ENCODE measurements at regions not wholly inside any gene's neighbourhood (a gene's known extent, or its start where the extent isn't known, plus 50 kb on each side); places are given as distances from the start of the nearest gene placed in this dataset.
"Not testable (repeated sequence)": the region's sequence is repeated elsewhere in the genome, so short reads cannot be mapped to it uniquely, and the experiment has no call there.

DNA sequence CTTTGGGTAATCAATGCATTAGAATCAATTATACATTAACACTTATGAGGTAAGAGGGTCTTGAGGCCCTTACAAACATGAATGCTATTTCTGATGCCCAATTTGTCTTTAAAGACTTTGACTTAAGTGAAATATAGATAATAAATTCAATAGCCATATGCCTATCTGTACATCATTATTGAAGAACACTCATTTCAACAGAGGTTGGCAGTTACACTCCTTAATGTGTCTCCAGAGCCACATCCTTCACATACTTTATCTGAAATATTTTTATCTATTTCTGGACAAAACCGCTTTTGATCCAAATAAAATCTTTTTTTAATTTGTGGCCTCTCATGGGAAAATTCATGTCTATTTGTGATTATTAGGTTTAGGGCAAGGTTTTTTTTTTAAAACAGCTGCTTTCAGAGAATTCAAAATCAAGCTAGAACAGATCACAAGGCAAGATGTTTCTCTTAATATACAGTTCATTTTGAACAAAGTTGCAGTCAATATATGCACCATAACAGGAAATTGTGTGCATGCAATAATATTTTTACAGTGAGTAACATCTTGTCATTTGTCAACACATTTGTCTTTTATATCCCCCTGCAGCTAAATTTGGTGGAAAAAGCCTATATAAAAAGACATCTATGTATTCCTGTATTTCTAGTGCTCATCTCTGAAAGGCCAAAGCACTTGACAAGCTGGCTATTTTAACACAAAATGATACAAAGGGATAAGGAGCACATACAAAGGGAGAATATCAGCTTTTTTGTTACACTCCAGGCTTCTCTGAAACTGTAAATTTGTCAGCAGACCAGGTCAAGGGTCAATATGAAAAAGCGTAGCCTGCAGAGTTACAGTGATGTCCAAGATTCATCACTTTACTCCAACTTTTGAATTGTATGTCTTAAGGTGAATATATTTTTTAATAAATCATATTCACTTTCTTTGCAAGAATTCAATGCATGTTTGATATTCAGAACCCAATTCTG, 146.2 kb upstream of the DPH6 start:
- Mint-ChIP-seq H3K27ac (no peak overlapping the region), H3K4me3 (no peak overlapping the region), H3K9me3 (no peaks in the 10 kb centered on the region), H3K4me1 (ENCODE audit: low read depth) (no peaks in the 10 kb centered on the region), H3K36me3 (ENCODE audit: insufficient read depth in 2 of 2) (no peaks in the 10 kb centered on the region), H3K27me3 (ENCODE audit: low read depth) (peaks cover 9% of the 10 kb centered on the region)
- no peak for ATAC-seq (replicated peaks in 1 of 2)
- DNase-seq, result no peak

DNA sequence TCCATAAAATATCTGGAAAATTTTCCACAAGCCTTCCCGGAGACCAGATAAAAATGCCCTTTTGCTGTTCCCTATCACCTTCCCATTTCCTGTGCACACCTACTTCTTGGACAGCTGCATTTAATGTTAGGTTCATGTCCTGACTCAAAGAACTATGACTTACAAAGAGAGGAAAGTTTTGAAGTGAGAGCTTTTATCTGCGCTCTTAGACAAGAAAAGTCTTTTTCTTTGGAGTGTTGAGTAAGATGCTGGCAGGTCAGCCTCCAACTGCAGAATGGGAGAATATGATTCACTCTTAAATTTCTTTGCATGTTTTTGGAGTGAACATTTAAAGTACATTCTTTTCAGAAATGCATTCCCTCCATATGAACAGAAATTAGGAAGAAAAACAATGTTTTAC, 147.3 kb upstream of the DPH6 start:
- no peak overlapping the region for H3K4me3 Mint-ChIP-seq
- H3K4me1 Mint-ChIP-seq (ENCODE audit: low read depth), result no peaks in the 10 kb centered on the region
- no peak for DNase-seq
- no peaks in the 10 kb centered on the region for H3K9me3 Mint-ChIP-seq
- H3K27ac Mint-ChIP-seq, result no peak overlapping the region
- no peaks in the 10 kb centered on the region for H3K36me3 Mint-ChIP-seq (ENCODE audit: insufficient read depth in 2 of 2)
- ATAC-seq (replicated peaks in 1 of 2), result no peak
- peaks cover 7% of the 10 kb centered on the region for H3K27me3 Mint-ChIP-seq (ENCODE audit: low read depth)

GRCh38 chr15:35693886-35694285, 147.9 kb upstream of the DPH6 start:
- Mint-ChIP-seq H3K36me3 (ENCODE audit: insufficient read depth in 2 of 2) (no peaks in the 10 kb centered on the region), H3K4me1 (ENCODE audit: low read depth) (no peaks in the 10 kb centered on the region), H3K4me3 (no peak overlapping the region), H3K27ac (no peak overlapping the region), H3K9me3 (no peaks in the 10 kb centered on the region), H3K27me3 (ENCODE audit: low read depth) (peaks cover 7% of the 10 kb centered on the region)
- ATAC-seq (replicated peaks in 1 of 2) (no peak), DNase-seq (no peak)

DNA sequence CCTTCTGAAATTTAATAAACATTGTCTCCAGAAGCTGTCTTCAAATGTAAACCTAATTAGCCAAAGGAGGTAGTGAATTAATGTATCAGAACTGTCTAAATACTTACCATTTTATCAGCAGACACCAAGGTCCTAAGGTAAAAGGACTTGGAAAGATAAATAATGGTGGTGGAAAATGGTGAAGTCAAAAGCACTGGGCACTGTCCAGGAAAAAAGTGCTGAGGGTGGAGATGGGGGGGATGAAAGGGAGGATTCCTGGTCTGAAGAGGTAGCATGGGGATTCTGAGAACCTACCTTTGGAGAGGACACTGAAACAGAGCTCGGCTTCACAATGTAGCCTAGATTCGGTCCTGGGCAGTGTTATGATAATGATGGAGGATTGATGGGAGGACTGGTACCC, 149.0 kb upstream of the DPH6 start:
- Mint-ChIP-seq H3K9me3 (no peaks in the 10 kb centered on the region), H3K36me3 (ENCODE audit: insufficient read depth in 2 of 2) (no peaks in the 10 kb centered on the region), H3K27ac (no peak overlapping the region), H3K4me3 (no peak overlapping the region), H3K27me3 (ENCODE audit: low read depth) (peaks cover 6% of the 10 kb centered on the region), H3K4me1 (ENCODE audit: low read depth) (no peaks in the 10 kb centered on the region)
- ATAC-seq (replicated peaks in 1 of 2) (no peak), DNase-seq (no peak)

GRCh38 chr15:35696767-35697231, 150.8 kb upstream of the DPH6 start:
- Mint-ChIP-seq H3K9me3 (no peaks in the 10 kb centered on the region), H3K27me3 (ENCODE audit: low read depth) (no peaks in the 10 kb centered on the region), H3K36me3 (ENCODE audit: insufficient read depth in 2 of 2) (no peaks in the 10 kb centered on the region), H3K4me1 (ENCODE audit: low read depth) (no peaks in the 10 kb centered on the region), H3K27ac (no peak overlapping the region), H3K4me3 (no peak overlapping the region)
- no peak for DNase-seq
- ATAC-seq (replicated peaks in 1 of 2), result no peak

DNA sequence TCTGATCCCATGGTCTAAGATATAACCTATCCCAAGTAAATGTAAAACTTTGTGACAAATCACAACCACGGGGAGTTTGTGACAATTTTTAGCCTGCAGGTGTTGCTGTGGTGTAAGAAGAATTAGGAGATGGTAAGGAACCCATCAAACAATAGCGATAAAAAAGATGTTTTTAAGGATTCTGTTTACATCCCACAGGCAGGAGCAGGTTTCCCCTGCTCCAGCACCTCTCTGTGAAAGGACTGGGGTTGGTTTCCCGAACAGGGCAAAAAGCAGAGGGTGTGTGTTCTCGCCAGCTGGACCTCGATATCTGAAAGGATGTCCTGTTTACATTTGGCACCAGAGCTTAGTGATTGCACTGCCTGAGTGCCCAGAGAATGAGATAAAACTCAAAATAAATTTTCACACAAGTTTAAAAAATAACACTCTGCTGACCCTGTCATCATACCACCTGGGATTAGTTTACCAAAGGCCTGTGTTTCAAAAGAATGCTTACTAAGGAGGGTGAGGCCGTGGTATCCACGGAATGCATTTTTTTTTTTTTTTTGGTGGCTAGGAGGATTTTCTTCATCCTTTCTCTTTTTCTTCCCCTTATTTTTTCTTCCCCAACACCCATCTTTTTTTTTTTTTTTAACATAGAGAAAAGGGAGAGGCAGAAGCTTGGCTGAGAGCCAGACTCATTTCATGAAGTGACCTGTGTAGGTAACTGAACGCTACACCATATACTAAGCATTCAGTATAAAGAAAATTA, 151.8 kb upstream of the DPH6 start:
- Mint-ChIP-seq H3K4me1 (ENCODE audit: low read depth) (no peaks in the 10 kb centered on the region), H3K36me3 (ENCODE audit: insufficient read depth in 2 of 2) (no peaks in the 10 kb centered on the region), H3K4me3 (no peak overlapping the region), H3K27ac (no peak overlapping the region), H3K27me3 (ENCODE audit: low read depth) (no peaks in the 10 kb centered on the region), H3K9me3 (no peaks in the 10 kb centered on the region)
- DNase-seq, result no peak
- no peak for ATAC-seq (replicated peaks in 1 of 2)

- ATAC-seq (replicated peaks in 1 of 2), result no peak
- no peaks in the 10 kb centered on the region for H3K36me3 Mint-ChIP-seq (ENCODE audit: insufficient read depth in 2 of 2)
- no peaks in the 10 kb centered on the region for H3K9me3 Mint-ChIP-seq
- H3K4me1 Mint-ChIP-seq (ENCODE audit: low read depth), result no peaks in the 10 kb centered on the region
- no peak overlapping the region for H3K27ac Mint-ChIP-seq
- no peaks in the 10 kb centered on the region for H3K27me3 Mint-ChIP-seq (ENCODE audit: low read depth)
- no peak for DNase-seq
- H3K4me3 Mint-ChIP-seq, result no peak overlapping the region
Observed at GRCh38 chr15:35698331-35698730, 152.4 kb upstream of the DPH6 start.

GRCh38 chr15:35698966-35699575, 153.1 kb upstream of the DPH6 start:
- Mint-ChIP-seq H3K9me3 (no peaks in the 10 kb centered on the region), H3K27me3 (ENCODE audit: low read depth) (no peaks in the 10 kb centered on the region), H3K27ac (no peak overlapping the region), H3K4me1 (ENCODE audit: low read depth) (no peaks in the 10 kb centered on the region), H3K36me3 (ENCODE audit: insufficient read depth in 2 of 2) (no peaks in the 10 kb centered on the region), H3K4me3 (no peak overlapping the region)
- no peak for ATAC-seq (replicated peaks in 1 of 2)
- no peak for DNase-seq

DNA sequence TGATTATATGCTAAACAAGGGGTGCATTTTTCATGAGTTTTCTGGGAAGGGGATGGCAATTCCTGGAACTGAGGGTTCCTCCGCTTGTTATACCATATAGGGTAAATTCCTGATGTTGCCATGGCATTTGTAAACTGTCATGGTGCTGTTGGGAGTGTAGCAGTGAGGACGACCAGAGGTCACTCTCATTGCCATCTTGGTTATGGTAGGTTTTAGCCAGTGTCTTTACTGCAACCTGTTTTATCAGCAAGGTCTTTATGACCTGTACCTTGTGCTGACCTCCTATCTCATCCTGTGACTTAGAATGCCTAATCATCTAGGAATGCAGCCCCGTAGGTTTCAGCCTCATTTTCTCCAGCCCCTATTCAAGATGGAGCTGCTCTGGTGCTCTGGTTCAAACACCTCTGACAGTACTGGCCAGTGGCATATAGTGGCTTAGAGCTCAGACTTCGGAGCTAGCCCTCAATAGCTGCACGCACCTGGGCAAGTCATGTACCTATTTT, 154.2 kb upstream of the DPH6 start:
- ATAC-seq (replicated peaks in 1 of 2); H3K4me3 Mint-ChIP-seq; H3K4me1 Mint-ChIP-seq (ENCODE audit: low read depth); H3K27me3 Mint-ChIP-seq (ENCODE audit: low read depth); DNase-seq; H3K27ac Mint-ChIP-seq; H3K36me3 Mint-ChIP-seq (ENCODE audit: insufficient read depth in 2 of 2); H3K9me3 Mint-ChIP-seq: not testable (repeated sequence)

- Mint-ChIP-seq H3K36me3 (ENCODE audit: insufficient read depth in 2 of 2) (no peaks in the 10 kb centered on the region), H3K4me1 (ENCODE audit: low read depth) (no peaks in the 10 kb centered on the region), H3K9me3 (no peaks in the 10 kb centered on the region), H3K27ac (no peak overlapping the region), H3K27me3 (ENCODE audit: low read depth) (no peaks in the 10 kb centered on the region), H3K4me3 (no peak overlapping the region)
- ATAC-seq (replicated peaks in 1 of 2), result no peak
- no peak for DNase-seq
Observed at GRCh38 chr15:35701402-35702046, 155.6 kb upstream of the DPH6 start.

- Mint-ChIP-seq H3K9me3 (no peaks in the 10 kb centered on the region), H3K4me1 (ENCODE audit: low read depth) (no peaks in the 10 kb centered on the region), H3K27ac (no peak overlapping the region), H3K4me3 (no peak overlapping the region), H3K36me3 (ENCODE audit: insufficient read depth in 2 of 2) (no peaks in the 10 kb centered on the region), H3K27me3 (ENCODE audit: low read depth) (no peaks in the 10 kb centered on the region)
- ATAC-seq (replicated peaks in 1 of 2), result no peak
- DNase-seq, result no peak
Observed at GRCh38 chr15:35702946-35703495, 157.1 kb upstream of the DPH6 start.

DNA sequence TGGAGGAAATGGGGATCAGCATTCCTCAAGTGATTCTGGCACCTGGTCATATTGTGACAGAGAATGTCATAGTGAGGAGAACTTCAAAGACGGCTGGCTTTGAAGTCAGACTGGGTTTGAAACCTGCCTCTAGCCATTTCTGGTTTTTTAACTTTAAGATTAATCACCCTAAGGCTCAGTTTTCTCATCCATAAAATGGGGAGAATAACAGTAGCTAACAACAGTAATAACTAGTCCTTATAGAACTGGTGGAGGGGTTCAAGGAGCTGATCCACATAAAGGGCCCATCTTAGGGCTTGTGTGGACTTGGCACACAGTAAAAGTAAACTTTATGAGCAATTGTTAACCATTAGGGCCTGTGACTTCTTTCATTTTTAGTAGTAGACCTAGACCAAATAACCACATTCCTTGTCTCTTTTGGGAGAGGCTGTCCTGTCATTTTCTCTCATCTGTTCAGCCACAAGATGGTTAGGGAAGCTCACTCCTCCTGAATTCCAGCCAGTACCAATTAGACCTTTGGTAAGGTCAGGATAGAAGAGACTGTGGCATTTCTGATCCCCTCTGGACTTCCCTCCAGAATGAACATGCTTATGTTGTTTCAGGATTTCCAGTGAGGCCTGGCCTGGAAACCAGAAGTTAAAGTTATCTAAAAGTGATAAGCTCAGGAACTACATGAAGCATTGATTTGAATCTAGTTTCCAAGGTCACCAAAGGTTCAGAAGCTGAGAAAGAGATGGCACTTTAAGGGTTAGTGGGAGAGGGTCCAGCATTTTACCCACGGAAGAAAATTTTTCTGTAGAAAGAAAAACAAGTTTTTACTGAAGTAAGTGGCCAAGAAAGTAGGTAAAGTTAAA, 159.3 kb upstream of the DPH6 start:
- no peak overlapping the region for H3K4me3 Mint-ChIP-seq

More for the DNA sequence above, 159.3 kb upstream of the DPH6 start:
- ATAC-seq (replicated peaks in 1 of 2), result no peak
- no peaks in the 10 kb centered on the region for H3K9me3 Mint-ChIP-seq
- no peaks in the 10 kb centered on the region for H3K36me3 Mint-ChIP-seq (ENCODE audit: insufficient read depth in 2 of 2)
- no peak overlapping the region for H3K27ac Mint-ChIP-seq
- no peak for DNase-seq
- H3K27me3 Mint-ChIP-seq (ENCODE audit: low read depth), result no peaks in the 10 kb centered on the region
- H3K4me1 Mint-ChIP-seq (ENCODE audit: low read depth), result no peaks in the 10 kb centered on the region
